Ishikawa (cell line): ENCODE measurements at regions not wholly inside any gene's neighbourhood (a gene's known extent, or its start where the extent isn't known, plus 50 kb on each side); places are given as distances from the start of the nearest gene placed in this dataset.

Experiments used
- CEBPB ChIP-seq: IDR thresholded peaks from 2 replicates; pipeline ENCODE4 v1.6.1; 2012
- CREB1 ChIP-seq: IDR thresholded peaks from 2 replicates; pipeline ENCODE4 v1.6.1; 2012; ENCODE audit warnings: low read depth
- EGR1 ChIP-seq: IDR thresholded peaks from 2 replicates; pipeline ENCODE4 v1.6.1; 2012
- EP300 ChIP-seq: IDR thresholded peaks from 2 replicates; pipeline ENCODE4 v1.6.1; 2012; ENCODE audit warnings: borderline replicate concordance
- NFIC ChIP-seq: IDR thresholded peaks from 2 replicates; pipeline ENCODE4 v1.6.1; 2012
- RAD21 ChIP-seq: IDR thresholded peaks from 2 replicates; pipeline ENCODE4 v1.6.1; 2012; ENCODE audit warnings: low read depth
- TAF1 ChIP-seq: IDR thresholded peaks from 2 replicates; pipeline ENCODE4 v1.6.1; 2012; ENCODE audit warnings: low read depth, mild to moderate bottlenecking
- TCF12 ChIP-seq: IDR thresholded peaks from 2 replicates; pipeline ENCODE4 v1.6.1; 2012; ENCODE audit warnings: low read depth
- TEAD4 ChIP-seq: IDR thresholded peaks from 2 replicates; pipeline ENCODE4 v1.6.1; 2012
- YY1 ChIP-seq: IDR thresholded peaks from 2 replicates; pipeline ENCODE4 v1.6.1; 2012; ENCODE audit warnings: low read depth
- TF ChIP-seq, protein P1 (sequence below): IDR thresholded peaks from 2 replicates; pipeline ENCODE4 v1.6.1; 2012
- TF ChIP-seq, protein P2 (sequence below): IDR thresholded peaks from 2 replicates; pipeline ENCODE4 v1.6.1; 2012; ENCODE audit warnings: low read depth, mild to moderate bottlenecking
- TF ChIP-seq, protein P3 (sequence below): IDR thresholded peaks from 2 replicates; pipeline ENCODE4 v1.6.1; 2012

DNA sequence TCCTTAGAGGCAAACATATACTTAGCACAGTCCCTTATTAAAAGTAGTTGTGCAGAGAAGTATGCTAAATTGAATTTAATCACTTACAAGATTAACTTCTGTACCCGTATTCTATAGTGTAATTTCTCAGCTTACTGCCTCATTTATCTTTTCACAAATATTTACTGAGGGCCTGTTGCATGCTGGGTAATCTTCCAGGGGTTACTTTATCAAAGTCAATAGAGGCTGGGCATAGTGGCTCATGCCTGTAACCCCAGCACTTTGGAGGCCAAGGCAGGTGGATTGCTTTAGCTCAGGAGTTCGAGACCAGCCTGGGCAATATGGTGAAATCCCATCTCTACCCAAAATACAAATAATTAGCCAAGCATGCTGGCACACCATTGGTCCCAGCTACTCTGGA, 111.7 kb upstream of the RAB27B start:
- no peak for TF ChIP-seq CEBPB
- TF ChIP-seq CREB1 = no peak
- TF ChIP-seq, protein P1, sequence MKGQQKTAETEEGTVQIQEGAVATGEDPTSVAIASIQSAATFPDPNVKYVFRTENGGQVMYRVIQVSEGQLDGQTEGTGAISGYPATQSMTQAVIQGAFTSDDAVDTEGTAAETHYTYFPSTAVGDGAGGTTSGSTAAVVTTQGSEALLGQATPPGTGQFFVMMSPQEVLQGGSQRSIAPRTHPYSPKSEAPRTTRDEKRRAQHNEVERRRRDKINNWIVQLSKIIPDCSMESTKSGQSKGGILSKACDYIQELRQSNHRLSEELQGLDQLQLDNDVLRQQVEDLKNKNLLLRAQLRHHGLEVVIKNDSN = no peak
- TF ChIP-seq, protein P2, sequence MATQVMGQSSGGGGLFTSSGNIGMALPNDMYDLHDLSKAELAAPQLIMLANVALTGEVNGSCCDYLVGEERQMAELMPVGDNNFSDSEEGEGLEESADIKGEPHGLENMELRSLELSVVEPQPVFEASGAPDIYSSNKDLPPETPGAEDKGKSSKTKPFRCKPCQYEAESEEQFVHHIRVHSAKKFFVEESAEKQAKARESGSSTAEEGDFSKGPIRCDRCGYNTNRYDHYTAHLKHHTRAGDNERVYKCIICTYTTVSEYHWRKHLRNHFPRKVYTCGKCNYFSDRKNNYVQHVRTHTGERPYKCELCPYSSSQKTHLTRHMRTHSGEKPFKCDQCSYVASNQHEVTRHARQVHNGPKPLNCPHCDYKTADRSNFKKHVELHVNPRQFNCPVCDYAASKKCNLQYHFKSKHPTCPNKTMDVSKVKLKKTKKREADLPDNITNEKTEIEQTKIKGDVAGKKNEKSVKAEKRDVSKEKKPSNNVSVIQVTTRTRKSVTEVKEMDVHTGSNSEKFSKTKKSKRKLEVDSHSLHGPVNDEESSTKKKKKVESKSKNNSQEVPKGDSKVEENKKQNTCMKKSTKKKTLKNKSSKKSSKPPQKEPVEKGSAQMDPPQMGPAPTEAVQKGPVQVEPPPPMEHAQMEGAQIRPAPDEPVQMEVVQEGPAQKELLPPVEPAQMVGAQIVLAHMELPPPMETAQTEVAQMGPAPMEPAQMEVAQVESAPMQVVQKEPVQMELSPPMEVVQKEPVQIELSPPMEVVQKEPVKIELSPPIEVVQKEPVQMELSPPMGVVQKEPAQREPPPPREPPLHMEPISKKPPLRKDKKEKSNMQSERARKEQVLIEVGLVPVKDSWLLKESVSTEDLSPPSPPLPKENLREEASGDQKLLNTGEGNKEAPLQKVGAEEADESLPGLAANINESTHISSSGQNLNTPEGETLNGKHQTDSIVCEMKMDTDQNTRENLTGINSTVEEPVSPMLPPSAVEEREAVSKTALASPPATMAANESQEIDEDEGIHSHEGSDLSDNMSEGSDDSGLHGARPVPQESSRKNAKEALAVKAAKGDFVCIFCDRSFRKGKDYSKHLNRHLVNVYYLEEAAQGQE = no peak
- no peak for TF ChIP-seq EP300
- TF ChIP-seq NFIC = no peak
- TF ChIP-seq, protein P3, sequence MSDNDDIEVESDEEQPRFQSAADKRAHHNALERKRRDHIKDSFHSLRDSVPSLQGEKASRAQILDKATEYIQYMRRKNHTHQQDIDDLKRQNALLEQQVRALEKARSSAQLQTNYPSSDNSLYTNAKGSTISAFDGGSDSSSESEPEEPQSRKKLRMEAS = no peak
- no peak for TF ChIP-seq TCF12
- no peak for TF ChIP-seq RAD21
- no peak for TF ChIP-seq TEAD4
- no peak for TF ChIP-seq YY1
- no peak for TF ChIP-seq TAF1
- TF ChIP-seq EGR1 = no peak
